Fibroblast of the aortic adventitia (primary cell): ENCODE measurements at regions not wholly inside any gene's neighbourhood (a gene's known extent, or its start where the extent isn't known, plus 50 kb on each side); places are given as distances from the start of the nearest gene placed in this dataset.
A peak's percentile ranks its signal among the peaks of the same experiment; 100 is the strongest.

Source experiments
- DNase-seq: peaks from one replicate; pipeline ENCODE4 v3.0.0-alpha.2; 2010; ENCODE audit warnings: low read depth
- H3K4me3 ChIP-seq: 2 replicates; pipeline ENCODE4 v1.5.1; 2011; ENCODE audit warnings: low read depth, mild to moderate bottlenecking, control low read depth, low read length, moderate library complexity
- CTCF ChIP-seq: IDR thresholded peaks from 2 replicates; pipeline ENCODE4 v1.5.1; 2011; ENCODE audit warnings: mild to moderate bottlenecking, low read length, control low read depth, inconsistent platforms; ENCODE audit not compliant: insufficient read depth

- no peak for TF ChIP-seq CTCF
- DNase-seq, result no peak
- no peak overlapping the region for H3K4me3 ChIP-seq
Observed at GRCh38 chrX:40173143-40174000, 75.6 kb upstream of the BCOR start.

- TF ChIP-seq CTCF, result no peak
- H3K4me3 ChIP-seq, result peak overlapping the region; percentile 43
- DNase-seq, result no peak
Observed at GRCh38 chrX:40172401-40173142, 74.8 kb upstream of the BCOR start.

GRCh38 chrX:40171513-40172400 is 74.0 kb upstream of the BCOR start:
- peak; percentile 57 for DNase-seq
- TF ChIP-seq CTCF, result no peak
- peak overlapping the region; percentile 43 for H3K4me3 ChIP-seq

GRCh38 chrX:40170830-40171512 is 73.2 kb upstream of the BCOR start:
- TF ChIP-seq CTCF, result no peak
- no peak overlapping the region for H3K4me3 ChIP-seq
- DNase-seq, result no peak

- no peak for DNase-seq
Observed at GRCh38 chrX:40169193-40170101, 71.7 kb upstream of the BCOR start.

More at GRCh38 chrX:40169193-40170101, 71.7 kb upstream of the BCOR start:
- H3K4me3 ChIP-seq, result no peak overlapping the region
- TF ChIP-seq CTCF, result no peak
